GM19023 (cell line): ENCODE measurements at regions not wholly inside any gene's neighbourhood (a gene's known extent, or its start where the extent isn't known, plus 50 kb on each side); places are given as distances from the start of the nearest gene placed in this dataset.
A peak's percentile ranks its signal among the peaks of the same experiment; 100 is the strongest.
"Not testable (repeated sequence)": the region's sequence is repeated elsewhere in the genome, so short reads cannot be mapped to it uniquely, and the experiment has no call there.

Source experiments
- ATAC-seq: cut with Tn5 transposase; IDR thresholded peaks from one replicate; pipeline ENCODE4 v1.9.1; 2021; ENCODE audit warnings: mild to moderate bottlenecking, moderate library complexity; ENCODE audit not compliant: unreplicated experiment

GRCh38 chr10:9402507-9403195, 1348.2 kb downstream of the GATA3 start:
- not testable (repeated sequence) for ATAC-seq

- ATAC-seq, result not testable (repeated sequence)
These were observed 1352.7 kb downstream of the GATA3 start for GRCh38 chr10:9407201-9407600.

- ATAC-seq, result no peak
These were observed 1361.8 kb downstream of the GATA3 start for GRCh38 chr10:9416331-9416730.

- ATAC-seq, result no peak
These were observed 1365.3 kb downstream of the GATA3 start for GRCh38 chr10:9419757-9420156.

- no peak for ATAC-seq
These were observed 1372.7 kb downstream of the GATA3 start for GRCh38 chr10:9427209-9427608.

GRCh38 chr10:9437131-9437530, 1382.6 kb downstream of the GATA3 start:
- ATAC-seq, result no peak

- ATAC-seq, result no peak
These were observed 1389.3 kb downstream of the GATA3 start for GRCh38 chr10:9443758-9444157.

GRCh38 chr10:9449530-9449929, 1395.0 kb downstream of the GATA3 start:
- no peak for ATAC-seq

- ATAC-seq, result no peak
These were observed 1396.3 kb downstream of the GATA3 start for GRCh38 chr10:9450801-9451200.

GRCh38 chr10:9451211-9451773, 1396.8 kb downstream of the GATA3 start:
- ATAC-seq, result no peak

- no peak for ATAC-seq
These were observed 1397.6 kb downstream of the GATA3 start for GRCh38 chr10:9452056-9452455.

GRCh38 chr10:9453871-9454270, 1399.4 kb downstream of the GATA3 start:
- ATAC-seq, result not testable (repeated sequence)

GRCh38 chr10:9469663-9470205, 1415.2 kb downstream of the GATA3 start:
- no peak for ATAC-seq

- no peak for ATAC-seq
These were observed 1416.1 kb downstream of the GATA3 start for GRCh38 chr10:9470581-9470980.

- ATAC-seq, result no peak
These were observed 1447.5 kb downstream of the GATA3 start for GRCh38 chr10:9501944-9502343.

- no peak for ATAC-seq
These were observed 1449.7 kb downstream of the GATA3 start for GRCh38 chr10:9504227-9504626.

- ATAC-seq, result no peak
These were observed 1451.1 kb downstream of the GATA3 start for GRCh38 chr10:9505546-9505945.

- no peak for ATAC-seq
These were observed 1454.1 kb downstream of the GATA3 start for GRCh38 chr10:9508606-9509005.

GRCh38 chr10:9510626-9511025, 1456.1 kb downstream of the GATA3 start:
- ATAC-seq, result no peak

- ATAC-seq, result no peak
These were observed 1461.4 kb downstream of the GATA3 start for GRCh38 chr10:9515922-9516321.

GRCh38 chr10:9535744-9536143, 1481.3 kb downstream of the GATA3 start:
- peak; percentile 89 for ATAC-seq

GRCh38 chr10:9545073-9545472, 1472.6 kb upstream of the CELF2 start:
- no peak for ATAC-seq
